Activated CD4-positive, alpha-beta memory T cell treated with anti-CD3 and anti-CD28 coated beads for 36 hours (primary cell): ENCODE measurements at regions not wholly inside any gene's neighbourhood (a gene's known extent, or its start where the extent isn't known, plus 50 kb on each side); places are given as distances from the start of the nearest gene placed in this dataset.

ENCODE experiments used
- CTCF ChIA-PET: fragments of 350-600 bp; sonication (Branson Sonifier 250); formaldehyde crosslinking; loops from one replicate; lab custom pipeline; 2021; ENCODE audit warnings: antibody characterized with exemption, inconsistent platforms; lab: Charles Lee
- POLR2A ChIA-PET: fragments of 350-600 bp; sonication (Branson Sonifier 250); formaldehyde crosslinking; loops from one replicate; lab custom pipeline; 2021; ENCODE audit warnings: antibody characterized with exemption; lab: Charles Lee
- DNase-seq: peaks from one replicate; pipeline ENCODE4 v3.0.0-alpha.2; 2020
- H3K27ac Mint-ChIP-seq: one replicate; pipeline ENCODE4 v1.8.0; 2021; ENCODE audit warnings: mixed read lengths
- H3K27me3 Mint-ChIP-seq: one replicate; pipeline ENCODE4 v1.8.0; 2021; ENCODE audit warnings: mixed read lengths
- H3K36me3 Mint-ChIP-seq: one replicate; pipeline ENCODE4 v1.8.0; 2021; ENCODE audit warnings: mixed read lengths
- H3K4me1 Mint-ChIP-seq: one replicate; pipeline ENCODE4 v1.8.0; 2021; ENCODE audit warnings: low read depth, mixed read lengths
- H3K4me3 Mint-ChIP-seq: one replicate; pipeline ENCODE4 v1.8.0; 2021; ENCODE audit warnings: mild to moderate bottlenecking, mixed read lengths
- H3K9me3 Mint-ChIP-seq: one replicate; pipeline ENCODE4 v1.8.0; 2021; ENCODE audit warnings: mixed read lengths
- intact Hi-C: fragments of 100-400 bp; cut with micrococcal nuclease; formaldehyde crosslinking; loops from one replicate; pipeline ENCODE4 v1.15.1; 2023

- no peak overlapping the region for H3K4me3 Mint-ChIP-seq
- ChIA-PET CTCF (no interaction called here), POLR2A (no interaction called here)
- DNase-seq, result no peak
- peaks cover 9% of the 10 kb centered on the region for H3K9me3 Mint-ChIP-seq
- no peak overlapping the region for H3K27ac Mint-ChIP-seq
- intact Hi-C loops, result no loop called here
- H3K36me3 Mint-ChIP-seq, result no peaks in the 10 kb centered on the region
- H3K4me1 Mint-ChIP-seq, result no peaks in the 10 kb centered on the region
- no peaks in the 10 kb centered on the region for H3K27me3 Mint-ChIP-seq
These were observed 812.4 kb upstream of the CTNND2 start for GRCh38 chr5:12716664-12717063.

GRCh38 chr5:12707560-12707959, 803.3 kb upstream of the CTNND2 start:
- H3K27ac Mint-ChIP-seq, result no peak overlapping the region
- intact Hi-C loops, result no loop called here
- DNase-seq, result no peak
- H3K27me3 Mint-ChIP-seq, result no peaks in the 10 kb centered on the region
- no peaks in the 10 kb centered on the region for H3K4me1 Mint-ChIP-seq
- H3K36me3 Mint-ChIP-seq, result no peaks in the 10 kb centered on the region
- ChIA-PET CTCF (no interaction called here), POLR2A (no interaction called here)
- peaks cover 21% of the 10 kb centered on the region for H3K9me3 Mint-ChIP-seq
- H3K4me3 Mint-ChIP-seq, result no peak overlapping the region

GRCh38 chr5:12704955-12705354, 800.7 kb upstream of the CTNND2 start:
- Mint-ChIP-seq H3K27ac (no peak overlapping the region), H3K9me3 (peaks cover 21% of the 10 kb centered on the region), H3K27me3 (no peaks in the 10 kb centered on the region), H3K4me3 (no peak overlapping the region), H3K36me3 (no peaks in the 10 kb centered on the region), H3K4me1 (no peaks in the 10 kb centered on the region)
- intact Hi-C loops, result no loop called here
- ChIA-PET POLR2A (no interaction called here), CTCF (interaction anchor here (0.5 kb wide), 1 partner anchor 18 kb away, joined by 5 read pairs; no protein-coding TSS in a partner anchor)
- DNase-seq, result no peak

GRCh38 chr5:12703254-12703653, 799.0 kb upstream of the CTNND2 start:
- no peaks in the 10 kb centered on the region for H3K36me3 Mint-ChIP-seq
- intact Hi-C loops, result no loop called here
- H3K4me1 Mint-ChIP-seq, result no peaks in the 10 kb centered on the region
- DNase-seq, result no peak
- POLR2A ChIA-PET, result no interaction called here
- H3K4me3 Mint-ChIP-seq, result no peak overlapping the region
- H3K27ac Mint-ChIP-seq, result no peak overlapping the region
- H3K9me3 Mint-ChIP-seq, result peaks cover 19% of the 10 kb centered on the region
- CTCF ChIA-PET, result no interaction called here
- H3K27me3 Mint-ChIP-seq, result no peaks in the 10 kb centered on the region

GRCh38 chr5:12695651-12696050, 791.4 kb upstream of the CTNND2 start:
- Mint-ChIP-seq H3K27ac (no peak overlapping the region), H3K9me3 (peaks cover 14% of the 10 kb centered on the region), H3K36me3 (no peaks in the 10 kb centered on the region), H3K4me1 (no peaks in the 10 kb centered on the region), H3K27me3 (no peaks in the 10 kb centered on the region), H3K4me3 (no peak overlapping the region)
- CTCF ChIA-PET, result interaction anchor here (0.7 kb wide), 1 partner anchor 706 kb away, joined by 3 read pairs; no protein-coding TSS in a partner anchor
- intact Hi-C loops, result no loop called here
- POLR2A ChIA-PET, result no interaction called here
- DNase-seq, result no peak

- Mint-ChIP-seq H3K9me3 (peaks cover 16% of the 10 kb centered on the region), H3K36me3 (no peaks in the 10 kb centered on the region), H3K27ac (no peak overlapping the region), H3K4me3 (no peak overlapping the region), H3K4me1 (no peaks in the 10 kb centered on the region), H3K27me3 (no peaks in the 10 kb centered on the region)
- no peak for DNase-seq
- CTCF ChIA-PET, result no interaction called here
- intact Hi-C loops, result no loop called here
- POLR2A ChIA-PET, result no interaction called here
These were observed 787.1 kb upstream of the CTNND2 start for GRCh38 chr5:12691330-12691729.

- ChIA-PET CTCF (no interaction called here), POLR2A (no interaction called here)
- Mint-ChIP-seq H3K36me3 (no peaks in the 10 kb centered on the region), H3K27me3 (no peaks in the 10 kb centered on the region), H3K9me3 (peaks cover 10% of the 10 kb centered on the region), H3K4me1 (no peaks in the 10 kb centered on the region), H3K4me3 (no peak overlapping the region), H3K27ac (no peak overlapping the region)
- DNase-seq, result no peak
- intact Hi-C loops, result no loop called here
These were observed 786.1 kb upstream of the CTNND2 start for GRCh38 chr5:12690361-12690760.

- Mint-ChIP-seq H3K9me3 (no peaks in the 10 kb centered on the region), H3K4me1 (no peaks in the 10 kb centered on the region), H3K36me3 (no peaks in the 10 kb centered on the region), H3K27ac (no peak overlapping the region), H3K4me3 (no peak overlapping the region), H3K27me3 (no peaks in the 10 kb centered on the region)
- DNase-seq, result no peak
- ChIA-PET CTCF (no interaction called here), POLR2A (no interaction called here)
- intact Hi-C loops, result no loop called here
These were observed 779.0 kb upstream of the CTNND2 start for GRCh38 chr5:12683249-12683648.

- intact Hi-C loops, result no loop called here
- H3K27me3 Mint-ChIP-seq, result no peaks in the 10 kb centered on the region
- no peak for DNase-seq
- H3K4me1 Mint-ChIP-seq, result no peaks in the 10 kb centered on the region
- no peaks in the 10 kb centered on the region for H3K36me3 Mint-ChIP-seq
- CTCF ChIA-PET, result no interaction called here
- H3K9me3 Mint-ChIP-seq, result peaks cover 11% of the 10 kb centered on the region
- no peak overlapping the region for H3K4me3 Mint-ChIP-seq
- POLR2A ChIA-PET, result no interaction called here
- H3K27ac Mint-ChIP-seq, result no peak overlapping the region
These were observed 775.5 kb upstream of the CTNND2 start for GRCh38 chr5:12679731-12680130.

- POLR2A ChIA-PET, result no interaction called here
- no peak for DNase-seq
- Mint-ChIP-seq H3K4me3 (no peak overlapping the region), H3K9me3 (peaks cover 18% of the 10 kb centered on the region), H3K27me3 (no peaks in the 10 kb centered on the region), H3K4me1 (no peaks in the 10 kb centered on the region), H3K27ac (no peak overlapping the region), H3K36me3 (no peaks in the 10 kb centered on the region)
- CTCF ChIA-PET, result no interaction called here
- intact Hi-C loops, result no loop called here
These were observed 771.7 kb upstream of the CTNND2 start for GRCh38 chr5:12675959-12676358.

GRCh38 chr5:12672141-12672540, 767.9 kb upstream of the CTNND2 start:
- intact Hi-C loops, result no loop called here
- Mint-ChIP-seq H3K36me3 (no peaks in the 10 kb centered on the region), H3K4me3 (no peak overlapping the region), H3K27me3 (no peaks in the 10 kb centered on the region), H3K27ac (no peak overlapping the region), H3K4me1 (no peaks in the 10 kb centered on the region), H3K9me3 (peaks cover 24% of the 10 kb centered on the region)
- CTCF ChIA-PET, result no interaction called here
- POLR2A ChIA-PET, result interaction anchor here (0.6 kb wide), 1 partner anchor 270 kb away, joined by 4 read pairs; no protein-coding TSS in a partner anchor
- no peak for DNase-seq

- Mint-ChIP-seq H3K9me3 (peaks cover 27% of the 10 kb centered on the region), H3K27ac (no peak overlapping the region), H3K4me1 (no peaks in the 10 kb centered on the region), H3K36me3 (no peaks in the 10 kb centered on the region), H3K27me3 (no peaks in the 10 kb centered on the region), H3K4me3 (no peak overlapping the region)
- intact Hi-C loops, result no loop called here
- CTCF ChIA-PET, result no interaction called here
- POLR2A ChIA-PET, result no interaction called here
- DNase-seq, result no peak
These were observed 765.1 kb upstream of the CTNND2 start for GRCh38 chr5:12669326-12669725.

- Mint-ChIP-seq H3K27ac (no peak overlapping the region), H3K36me3 (no peaks in the 10 kb centered on the region), H3K4me1 (no peaks in the 10 kb centered on the region), H3K4me3 (no peak overlapping the region), H3K27me3 (no peaks in the 10 kb centered on the region), H3K9me3 (peaks cover 31% of the 10 kb centered on the region)
- intact Hi-C loops, result no loop called here
- ChIA-PET POLR2A (no interaction called here), CTCF (no interaction called here)
- no peak for DNase-seq
These were observed 764.3 kb upstream of the CTNND2 start for GRCh38 chr5:12668564-12668963.
